Gastrocnemius medialis (tissue), 4 donors: ENCODE measurements at regions not wholly inside any gene's neighbourhood (a gene's known extent, or its start where the extent isn't known, plus 50 kb on each side); places are given as distances from the start of the nearest gene placed in this dataset.

ENCODE experiments used
- POLR2A ChIP-seq, 2 donors: fragments of 450-650 bp; IDR thresholded peaks; one replicate each; pipeline ENCODE4 v1.6.1; 2017; ENCODE audit warnings: antibody characterized with exemption in 2 of 2, mild to moderate bottlenecking in 2 of 2, moderate library complexity in 2 of 2
- TF ChIP-seq, protein P1 (sequence below), 5 experiments: fragments of 450-650 bp in 3 of 5; fragments of 200-600 bp in 2 of 5; sonication (generic) in 2 of 5; IDR thresholded peaks in 4 of 5; conservative IDR thresholded peaks in 1 of 5; 1 replicate in 4 of 5; 2 replicates in 1 of 5; pipeline ENCODE4 v1.5.1; 2016 to 2019; ENCODE audit warnings: antibody characterized with exemption in 5 of 5, mild to moderate bottlenecking in 3 of 5, moderate library complexity in 3 of 5

DNA sequence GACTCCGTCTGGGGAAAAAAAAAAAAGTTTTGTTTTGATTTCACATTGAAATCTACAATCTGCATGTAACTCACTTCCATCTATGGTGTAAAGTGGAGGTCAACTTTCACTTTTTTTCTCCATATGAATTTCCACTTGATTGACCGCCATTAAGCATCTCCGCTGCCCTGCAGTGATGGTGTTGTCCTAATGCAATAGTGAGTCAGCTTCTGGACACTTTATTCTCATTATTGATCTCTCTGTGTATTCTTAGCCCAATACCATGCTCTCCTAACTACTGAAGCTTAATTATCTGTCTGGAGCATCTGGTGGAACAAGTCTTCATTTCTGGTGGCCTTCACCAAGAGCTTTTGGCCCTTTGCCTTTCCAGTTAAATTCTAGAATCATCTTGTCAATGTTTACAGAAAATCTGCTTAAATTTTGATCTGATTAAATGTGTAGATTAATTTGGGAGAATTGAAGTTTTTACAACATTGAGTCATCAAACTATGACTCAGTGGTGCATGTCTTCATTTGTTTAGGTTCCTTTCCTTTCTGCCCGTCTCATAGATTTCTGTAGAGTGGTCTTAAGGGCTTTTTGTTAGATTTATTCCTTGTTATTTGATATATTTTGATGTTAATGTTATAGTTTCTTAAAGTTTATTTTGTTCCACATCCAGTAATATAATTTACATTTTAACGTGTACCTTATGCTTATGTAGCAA is 181.5 kb downstream of the PRDM2 start:
- TF ChIP-seq, protein P1, sequence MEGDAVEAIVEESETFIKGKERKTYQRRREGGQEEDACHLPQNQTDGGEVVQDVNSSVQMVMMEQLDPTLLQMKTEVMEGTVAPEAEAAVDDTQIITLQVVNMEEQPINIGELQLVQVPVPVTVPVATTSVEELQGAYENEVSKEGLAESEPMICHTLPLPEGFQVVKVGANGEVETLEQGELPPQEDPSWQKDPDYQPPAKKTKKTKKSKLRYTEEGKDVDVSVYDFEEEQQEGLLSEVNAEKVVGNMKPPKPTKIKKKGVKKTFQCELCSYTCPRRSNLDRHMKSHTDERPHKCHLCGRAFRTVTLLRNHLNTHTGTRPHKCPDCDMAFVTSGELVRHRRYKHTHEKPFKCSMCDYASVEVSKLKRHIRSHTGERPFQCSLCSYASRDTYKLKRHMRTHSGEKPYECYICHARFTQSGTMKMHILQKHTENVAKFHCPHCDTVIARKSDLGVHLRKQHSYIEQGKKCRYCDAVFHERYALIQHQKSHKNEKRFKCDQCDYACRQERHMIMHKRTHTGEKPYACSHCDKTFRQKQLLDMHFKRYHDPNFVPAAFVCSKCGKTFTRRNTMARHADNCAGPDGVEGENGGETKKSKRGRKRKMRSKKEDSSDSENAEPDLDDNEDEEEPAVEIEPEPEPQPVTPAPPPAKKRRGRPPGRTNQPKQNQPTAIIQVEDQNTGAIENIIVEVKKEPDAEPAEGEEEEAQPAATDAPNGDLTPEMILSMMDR (IDR thresholded peaks at IDR 0.05 in 4 of 5, conservative IDR thresholded peaks at IDR 0.05 in 1 of 5) = no peak
- TF ChIP-seq POLR2A (IDR thresholded peaks at IDR 0.05) = no peak
